ENCODE measurements at regions not wholly inside any gene's neighbourhood (a gene's known extent, or its start where the extent isn't known, plus 50 kb on each side); places are given as distances from the start of the nearest gene placed in this dataset.

GRCh38 chr5:152337484-152337883, 67.6 kb downstream of the NMUR2 start:
- no peak for DNase-seq

DNA sequence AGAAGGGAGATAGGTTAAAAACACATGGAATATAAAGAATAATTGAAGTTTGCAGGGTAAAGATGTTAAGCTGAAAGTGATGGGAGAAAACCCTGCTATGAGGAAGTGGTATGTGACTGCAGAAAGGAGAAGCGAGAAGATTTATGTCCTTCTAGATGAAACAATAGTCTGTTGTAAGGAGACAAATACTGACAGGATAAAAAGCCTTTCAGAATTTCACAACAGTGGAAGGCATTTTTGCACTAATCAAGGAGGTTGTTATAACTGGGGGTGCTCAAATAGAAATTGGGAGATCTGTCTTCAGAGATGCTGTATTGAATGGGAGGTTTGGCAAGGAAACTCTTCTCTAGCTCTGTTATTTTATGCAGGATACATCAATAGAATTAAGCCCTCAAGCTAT, 69.6 kb downstream of the NMUR2 start:
- no peak for DNase-seq

DNA sequence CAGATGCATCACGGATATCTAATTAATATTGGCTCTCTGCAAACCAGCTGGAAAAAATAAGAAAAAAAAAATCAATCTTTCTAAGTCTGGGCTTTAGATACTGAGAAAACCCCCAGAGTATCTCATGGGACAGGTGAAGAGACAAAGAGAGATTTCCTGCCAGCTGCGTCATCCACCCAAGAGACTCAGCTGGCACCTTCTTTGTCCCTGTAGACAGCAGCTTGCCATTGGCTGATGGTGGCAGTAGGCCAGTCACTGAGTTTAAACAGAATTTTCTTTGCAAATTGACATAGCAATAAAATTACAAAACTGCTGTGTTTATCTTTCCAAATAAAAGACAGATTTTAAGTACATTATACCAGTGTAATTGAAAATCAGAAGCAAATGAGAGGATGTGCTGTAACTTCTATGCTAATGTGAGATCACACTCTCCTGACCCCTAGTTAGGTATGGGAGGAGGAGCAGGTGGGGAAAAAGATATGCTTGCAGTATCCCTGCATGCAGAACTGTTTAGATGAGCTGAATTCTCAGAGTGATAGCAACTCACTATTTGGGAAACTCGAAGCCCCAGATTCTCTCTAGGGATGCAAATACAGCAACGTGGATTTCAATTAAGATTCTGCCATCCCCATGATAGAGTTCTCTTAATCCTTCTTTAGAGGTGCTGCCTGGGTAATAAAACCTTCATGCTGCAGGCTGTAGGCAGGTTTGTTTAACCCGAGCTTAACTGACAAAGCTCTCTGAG, 72.2 kb downstream of the NMUR2 start:
- peak; percentile 89 for DNase-seq

DNA sequence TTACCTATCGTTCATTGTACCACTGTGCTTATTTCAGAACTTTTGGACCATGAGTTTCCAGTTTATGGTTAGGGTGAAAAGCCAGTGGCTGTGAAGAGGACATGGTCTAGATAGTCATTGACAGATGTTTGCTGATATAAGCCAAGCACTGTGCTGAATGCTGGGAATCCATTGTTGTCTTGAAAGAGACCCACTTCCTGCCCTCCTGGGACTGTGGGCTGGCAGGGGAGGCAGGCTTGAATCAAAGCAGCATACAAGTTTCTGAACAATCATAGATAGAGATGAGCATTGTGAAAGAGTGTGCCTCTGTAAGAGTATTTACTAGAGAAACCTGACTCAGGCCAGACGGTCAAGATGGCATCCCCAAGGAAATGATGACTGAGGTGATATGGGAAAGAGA, 73.4 kb downstream of the NMUR2 start:
- DNase-seq = peak; percentile 15

DNA sequence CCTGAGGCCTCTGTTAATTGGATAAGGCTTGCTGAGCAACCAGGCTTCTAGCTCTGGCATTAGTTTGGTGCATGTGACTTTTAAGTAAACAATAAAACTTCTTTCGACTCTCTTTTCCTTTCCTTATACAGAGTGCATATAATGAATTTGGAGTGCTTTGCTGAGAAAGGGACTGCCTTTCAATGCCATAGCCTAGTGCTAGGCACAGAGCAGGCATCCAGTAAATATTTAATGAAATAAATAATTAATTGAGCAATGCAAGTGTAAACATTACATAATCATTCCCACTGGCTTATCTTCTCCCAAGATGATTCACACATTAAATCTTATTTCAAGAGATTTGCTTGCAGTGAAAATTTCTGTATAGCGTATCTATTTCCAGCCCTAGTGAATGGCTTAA, 74.1 kb downstream of the NMUR2 start:
- no peak for DNase-seq

DNA sequence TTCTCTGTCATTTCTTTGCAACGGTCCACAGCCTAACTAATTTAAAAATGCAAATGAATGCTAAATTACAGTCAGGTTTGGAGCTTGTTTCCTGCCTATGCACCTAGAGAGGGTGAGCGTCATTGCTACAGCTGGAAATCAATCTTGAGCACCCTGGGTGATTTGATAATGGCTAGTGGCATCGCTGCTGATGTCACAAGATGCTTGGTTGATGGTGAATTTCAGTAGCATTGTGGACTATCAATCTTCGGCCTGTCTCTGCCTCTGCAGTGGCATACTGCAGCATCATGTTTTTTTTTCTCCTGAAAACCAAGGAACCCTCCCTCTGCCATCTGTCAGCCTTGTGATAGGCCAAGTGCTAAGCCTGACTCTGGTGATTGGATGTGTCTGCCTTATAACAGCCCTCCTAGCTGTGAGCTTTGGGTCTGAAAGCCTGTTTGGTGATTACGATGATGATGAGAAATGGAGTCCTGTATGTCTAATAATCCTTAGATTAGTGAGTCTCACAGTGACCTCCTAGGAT, 75.3 kb downstream of the NMUR2 start:
- DNase-seq = peak; percentile 72

GRCh38 chr5:152329207-152329606, 75.9 kb downstream of the NMUR2 start:
- DNase-seq = peak; percentile 88

DNA sequence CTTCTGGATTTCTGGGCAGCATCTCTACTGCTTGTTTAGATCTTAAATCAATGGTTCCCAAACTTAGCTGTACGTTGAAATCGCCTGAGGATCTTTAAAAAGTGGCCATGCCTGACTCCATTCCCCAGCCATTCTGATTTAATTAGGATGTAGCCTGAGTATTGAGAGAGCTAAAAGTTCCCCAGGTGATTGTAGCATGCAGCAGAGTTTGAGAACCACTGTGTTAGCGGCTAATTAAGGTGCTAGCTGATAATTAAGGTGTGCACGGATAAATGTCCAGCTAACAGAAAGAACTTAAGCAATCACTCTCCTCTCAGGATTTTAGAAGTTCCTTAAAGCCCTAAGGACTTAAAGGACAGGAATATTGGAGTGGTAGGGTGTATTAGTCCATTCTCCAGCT, 89.1 kb downstream of the NMUR2 start:
- no peak for DNase-seq

DNA sequence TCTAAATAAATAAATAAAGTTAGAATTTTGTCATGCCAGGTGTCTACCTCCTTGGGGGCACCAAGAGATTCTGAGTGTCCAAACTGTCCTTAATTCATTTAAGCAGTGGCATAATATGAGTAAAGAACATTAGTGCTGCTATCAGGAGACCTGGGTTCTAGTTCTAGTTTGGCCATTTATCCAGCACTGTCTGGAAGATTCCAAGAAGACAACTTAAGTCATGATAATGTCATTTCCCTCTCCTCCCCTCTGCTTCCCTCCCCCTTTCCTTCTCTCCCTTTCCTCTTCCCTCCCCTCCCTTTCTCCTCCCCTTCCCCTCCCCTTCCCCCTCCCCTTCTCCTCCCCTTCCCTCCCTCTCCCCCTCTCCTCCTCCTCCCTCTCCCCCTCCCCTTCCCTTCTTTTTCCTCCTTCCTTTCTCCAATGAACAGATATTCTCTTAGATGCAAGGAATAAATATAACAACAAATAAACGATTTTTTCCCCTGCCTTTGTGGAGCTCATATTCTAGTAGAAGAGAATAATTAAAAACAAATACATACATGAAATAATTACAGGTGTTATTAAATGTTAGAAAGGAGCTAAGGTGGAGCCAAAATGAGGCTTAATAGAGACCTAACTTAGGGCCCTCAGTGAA, 90.8 kb downstream of the NMUR2 start:
- no peak for DNase-seq

DNA sequence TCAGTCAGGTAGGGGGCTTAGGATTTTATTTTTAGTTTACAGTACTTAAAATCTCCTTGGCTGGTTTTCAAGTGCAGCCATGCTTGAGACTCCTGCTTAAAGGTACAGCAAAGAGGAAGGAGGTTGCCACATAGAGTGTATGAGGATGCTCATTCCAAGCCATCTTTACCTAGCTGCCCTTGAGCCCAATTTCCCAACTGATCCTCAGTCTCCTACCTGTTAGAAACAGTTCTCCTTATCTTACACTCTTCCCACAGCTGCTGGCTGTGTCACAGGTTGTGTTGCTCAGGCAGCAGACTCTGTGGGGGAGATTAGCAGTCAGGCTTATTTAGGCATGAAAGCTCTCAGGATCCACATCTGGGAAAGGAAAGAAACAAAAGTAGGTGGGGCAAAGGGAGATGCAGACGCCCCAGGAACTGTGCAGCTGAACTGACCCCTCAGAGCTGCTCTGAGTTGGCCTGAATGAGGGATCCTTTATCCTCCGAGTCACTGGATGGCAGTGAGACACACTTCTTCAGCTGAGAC, 95.1 kb downstream of the NMUR2 start:
- no peak for DNase-seq

- no peak for DNase-seq
Observed at GRCh38 chr5:152306386-152306785, 98.7 kb downstream of the NMUR2 start.

DNA sequence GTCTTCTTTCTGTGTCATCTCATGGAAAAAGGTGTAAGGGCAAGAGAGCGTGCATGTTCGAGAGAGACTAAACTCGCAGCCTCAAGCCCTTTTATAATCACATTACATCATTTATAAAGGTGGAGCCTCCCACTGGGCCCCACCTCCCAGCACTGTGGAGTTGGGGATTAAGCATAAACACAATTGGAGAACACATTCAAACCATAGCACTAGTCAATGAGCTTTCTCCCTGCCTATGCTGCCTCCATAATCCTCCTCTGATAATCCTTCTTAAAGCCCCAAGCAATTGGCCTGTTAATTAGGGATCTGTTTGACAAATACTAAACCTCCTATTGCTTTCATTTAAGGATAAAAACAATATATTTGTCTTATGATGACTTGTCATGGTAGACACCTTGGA, 99.6 kb downstream of the NMUR2 start:
- DNase-seq = no peak

GRCh38 chr5:152303841-152304240, 101.2 kb downstream of the NMUR2 start:
- no peak for DNase-seq

- no peak for DNase-seq
Observed at GRCh38 chr5:152297866-152298265, 107.2 kb downstream of the NMUR2 start.

- DNase-seq = no peak
Observed at GRCh38 chr5:152293189-152293588, 111.9 kb downstream of the NMUR2 start.

DNA sequence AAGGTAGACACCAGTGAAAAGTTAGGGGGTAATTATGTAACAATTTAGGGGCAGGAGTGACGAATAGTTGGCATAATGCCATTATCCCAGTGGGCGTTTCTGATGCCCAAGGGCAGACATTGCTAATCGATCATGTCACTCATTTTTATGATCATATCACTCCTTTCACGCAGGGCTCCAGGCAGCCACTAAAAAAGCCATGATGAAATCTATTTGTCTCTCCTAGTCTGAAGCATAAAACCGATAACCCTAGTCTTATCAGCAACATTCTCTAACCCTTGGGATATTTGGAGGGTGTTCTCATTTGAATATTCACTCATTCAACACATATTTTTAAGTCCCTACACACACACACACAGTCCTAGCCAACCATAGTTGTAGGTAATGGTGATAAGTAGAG, 114.9 kb downstream of the NMUR2 start:
- no peak for DNase-seq

GRCh38 chr5:152288917-152289595, 116.0 kb downstream of the NMUR2 start:
- no peak for DNase-seq

DNA sequence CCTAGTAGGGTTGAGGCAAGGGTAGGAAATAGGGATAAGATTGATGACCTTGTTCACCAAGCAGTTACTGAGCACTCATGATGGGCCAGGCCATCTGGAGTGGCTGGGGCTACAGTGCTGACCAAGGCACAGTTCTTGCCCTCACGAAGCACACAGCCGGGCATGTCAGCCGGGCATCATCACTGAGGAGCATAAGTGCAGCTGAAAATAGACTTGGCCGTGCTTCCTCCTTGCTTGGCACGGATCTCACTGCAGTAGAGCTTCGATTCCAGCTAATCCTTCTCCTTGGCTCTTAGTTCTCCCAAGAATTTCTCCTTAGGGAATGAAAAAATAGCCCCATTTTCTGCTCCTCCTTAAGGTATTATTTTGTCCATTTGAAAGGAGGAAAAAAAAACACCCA, 116.6 kb downstream of the NMUR2 start:
- no peak for DNase-seq

- DNase-seq = no peak
Observed at GRCh38 chr5:152285764-152286163, 119.3 kb downstream of the NMUR2 start.

DNA sequence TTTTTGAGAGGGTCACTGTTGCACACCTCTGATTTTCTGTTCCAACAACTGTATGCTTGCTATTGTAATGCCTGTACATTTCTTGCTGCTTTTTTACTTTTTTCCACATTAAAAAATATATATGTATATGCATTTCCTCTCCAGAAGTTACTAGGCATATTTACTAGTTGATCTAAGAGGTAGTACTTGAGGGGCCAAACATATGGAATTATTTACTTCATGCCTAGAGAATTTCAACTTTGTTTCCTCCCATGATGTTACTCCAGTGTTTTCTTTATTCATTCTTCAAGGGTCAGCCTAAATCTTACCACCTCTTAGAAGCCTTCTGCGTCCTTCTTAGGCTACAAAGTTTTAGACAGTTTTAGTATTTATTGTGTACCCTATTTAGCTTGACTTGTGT, 122.7 kb downstream of the NMUR2 start:
- no peak for DNase-seq

DNA sequence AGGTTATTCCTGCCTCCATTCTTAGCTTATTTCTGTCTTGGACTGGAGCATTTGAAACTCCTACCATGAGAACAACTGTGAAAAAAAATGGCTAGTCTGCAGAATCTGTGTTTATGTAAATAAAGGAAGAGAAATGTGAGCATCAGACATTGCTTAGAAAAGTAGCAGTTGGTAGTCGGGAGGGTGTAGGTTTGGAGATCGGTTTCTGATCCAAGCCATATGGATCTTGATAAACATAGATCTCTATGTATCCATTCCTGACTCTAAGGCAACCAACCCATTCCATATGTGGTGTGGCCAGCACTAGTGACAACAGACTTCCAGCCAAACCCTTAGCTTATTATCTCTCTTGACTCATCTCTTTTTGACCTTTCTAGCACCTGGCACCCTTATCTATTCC, 127.1 kb downstream of the NMUR2 start:
- no peak for DNase-seq

DNA sequence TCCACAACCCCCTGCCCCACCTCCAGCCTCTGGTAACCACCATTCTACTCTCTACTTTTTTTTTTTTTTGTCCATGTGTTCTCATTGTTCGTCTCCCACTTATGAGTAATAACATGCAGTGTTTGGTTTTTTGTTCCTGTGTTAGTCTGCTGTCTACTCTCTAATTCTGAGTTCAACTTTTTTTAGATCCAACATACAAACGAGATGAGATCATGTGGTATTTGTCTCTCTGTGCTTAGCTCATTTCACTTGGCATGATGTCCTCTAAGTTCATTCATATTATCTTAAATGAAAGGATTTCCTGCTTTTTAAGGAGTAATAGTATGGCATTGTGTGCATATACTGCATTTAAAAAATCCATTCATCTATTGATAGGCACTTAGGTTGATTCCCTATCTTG, 130.9 kb downstream of the NMUR2 start:
- DNase-seq = no peak

GRCh38 chr5:152271420-152271819, 133.7 kb downstream of the NMUR2 start:
- DNase-seq = peak; percentile 60

DNA sequence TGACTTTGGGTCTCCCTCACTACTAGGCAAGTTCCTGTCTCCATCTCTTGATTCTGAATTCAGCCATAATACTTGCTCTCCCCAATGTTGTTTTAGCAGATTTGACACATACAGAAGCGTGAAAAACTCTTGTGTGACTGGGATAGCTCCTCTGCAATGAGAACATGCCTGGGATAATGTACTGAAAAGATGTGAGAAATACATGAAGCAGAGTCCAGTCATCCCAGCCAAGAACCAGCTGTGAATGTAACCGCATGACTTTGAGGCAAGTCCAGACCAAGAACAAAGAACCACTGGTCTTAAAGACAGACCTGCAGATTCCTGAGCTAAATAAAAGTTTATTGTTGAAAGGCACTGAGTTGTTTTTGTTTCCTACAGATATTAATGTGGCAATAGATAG, 135.0 kb downstream of the NMUR2 start:
- no peak for DNase-seq
